GM18507 (cell line): ENCODE measurements at regions not wholly inside any gene's neighbourhood (a gene's known extent, or its start where the extent isn't known, plus 50 kb on each side); places are given as distances from the start of the nearest gene placed in this dataset.

Experiments used
- DNase-seq: peaks from one replicate; pipeline ENCODE4 v3.0.0; 2011; ENCODE audit warnings: low read depth; ENCODE audit not compliant: insufficient read length; ENCODE audit errors: extremely low spot score
- FAIRE-seq: peaks from 2 replicates; lab custom pipeline; 2011; peaks lifted over from hg19 to GRCh38; lab: Jason Lieb, UNC

DNA sequence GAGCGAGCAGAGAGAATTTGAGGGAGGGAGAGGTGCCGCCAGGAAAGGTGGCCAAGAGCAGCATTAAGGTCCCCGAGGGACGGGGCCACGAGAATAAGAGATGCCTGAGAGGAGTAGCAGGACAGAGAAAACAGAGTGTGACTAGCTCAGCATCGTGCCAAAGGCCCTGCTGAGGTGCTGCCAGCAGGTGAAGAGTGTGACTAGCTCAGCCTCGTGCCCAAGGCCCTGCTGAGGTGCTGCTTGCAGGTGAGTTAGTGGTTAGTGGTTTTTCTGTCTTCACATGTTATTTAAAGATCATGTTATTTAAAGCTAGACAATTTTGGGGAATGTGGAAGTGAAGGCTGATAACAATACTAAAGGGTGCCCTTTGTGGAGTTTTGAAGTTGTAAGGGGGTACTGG is 464.5 kb upstream of the FAT1 start:
- FAIRE-seq = no peak
- no peak for DNase-seq

DNA sequence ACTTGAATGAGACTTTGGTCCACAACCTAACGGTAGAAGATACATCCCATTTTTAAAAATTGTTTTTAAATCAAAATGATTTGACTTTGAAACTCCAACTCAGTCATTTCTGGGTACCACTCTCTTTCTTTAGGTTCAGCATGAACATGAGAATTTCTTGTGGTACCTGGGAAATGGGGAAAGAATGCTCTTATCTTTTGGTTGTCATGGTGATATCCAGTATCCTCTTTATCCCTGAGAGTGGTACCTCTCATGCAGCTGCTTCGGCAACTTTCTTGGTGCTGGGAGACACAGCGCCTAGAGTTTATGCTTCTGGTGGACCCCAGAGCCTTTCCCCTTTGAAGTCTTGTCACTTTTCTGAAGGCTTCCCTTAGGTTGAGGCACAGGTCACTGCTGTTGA is 465.1 kb upstream of the FAT1 start:
- DNase-seq = no peak
- FAIRE-seq = no peak

DNA sequence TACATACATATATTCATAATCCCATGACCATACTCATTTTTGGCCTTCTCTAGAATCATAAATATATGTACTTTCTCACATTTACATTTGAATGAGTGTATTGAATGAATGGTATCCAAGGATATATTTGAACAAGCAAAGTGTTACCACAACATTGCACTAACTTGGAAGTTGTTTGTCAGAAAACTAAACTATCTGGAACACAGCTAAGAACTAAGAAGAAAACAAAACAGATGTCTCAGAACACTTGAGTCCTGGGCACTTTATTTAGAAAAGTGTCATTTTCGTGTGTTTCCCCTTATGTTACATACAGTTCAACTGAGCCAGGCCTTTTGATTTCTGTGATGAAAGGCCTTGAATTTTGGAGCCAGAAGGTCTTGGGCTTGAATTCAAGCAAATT is 466.7 kb upstream of the FAT1 start:
- FAIRE-seq = no peak
- no peak for DNase-seq

DNA sequence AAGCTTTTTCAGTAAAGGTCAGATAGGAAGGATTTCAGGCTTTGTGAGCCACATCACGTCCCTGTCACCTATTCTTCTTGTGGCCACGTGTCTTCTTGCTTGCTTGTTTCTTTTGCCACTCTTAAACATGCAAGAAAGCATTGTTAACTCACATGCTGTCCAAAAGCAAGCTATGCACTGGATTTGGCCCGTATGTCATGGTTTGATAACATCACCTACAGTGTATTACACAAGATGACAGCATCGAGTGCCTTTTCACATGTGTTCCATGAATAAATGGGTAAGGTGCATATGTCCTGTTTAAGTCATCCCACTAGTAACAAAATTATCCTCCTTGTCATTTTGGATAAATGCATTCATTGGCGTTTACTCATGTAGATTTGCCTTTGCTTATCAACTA is 468.0 kb upstream of the FAT1 start:
- DNase-seq = no peak
- no peak for FAIRE-seq

DNA sequence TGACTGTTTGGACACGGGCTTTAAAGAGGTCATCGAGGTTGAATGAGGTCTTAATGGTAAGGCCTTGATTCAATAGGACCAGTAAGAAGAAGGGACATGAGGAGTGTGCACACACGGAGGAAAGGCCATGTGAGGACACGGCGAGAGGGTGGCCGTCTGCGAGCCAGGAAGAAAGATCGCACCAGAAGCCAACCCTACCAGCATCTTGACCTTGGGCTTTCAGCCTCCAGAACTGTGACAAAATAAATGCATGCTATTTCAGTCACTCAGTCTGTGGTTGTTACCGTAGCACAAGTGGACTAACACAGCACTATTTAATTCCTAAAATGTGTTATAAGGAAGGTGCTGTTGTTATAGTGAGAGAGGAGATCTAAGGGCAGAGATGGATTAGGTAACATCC is 468.6 kb upstream of the FAT1 start:
- FAIRE-seq = no peak

DNA sequence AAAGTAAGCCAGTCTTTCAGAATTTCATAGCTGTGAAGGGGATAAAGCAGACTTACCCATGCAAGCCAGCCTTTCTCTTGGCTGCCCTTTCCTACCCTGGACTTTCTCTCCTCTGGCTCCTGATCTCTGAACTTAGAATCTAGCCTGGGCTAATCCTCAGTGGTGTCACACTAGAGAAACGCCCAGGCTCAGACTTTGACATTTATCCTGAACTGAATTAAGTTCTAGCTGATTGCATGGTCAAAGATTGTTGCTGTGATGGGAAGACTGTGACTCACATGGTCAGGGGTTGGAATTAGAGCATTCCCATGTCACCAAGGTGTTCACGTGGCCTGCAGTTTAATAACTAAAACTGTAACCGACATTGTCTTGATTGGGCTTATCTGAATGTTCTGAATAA is 469.5 kb upstream of the FAT1 start:
- no peak for DNase-seq
- no peak for FAIRE-seq

More for the DNA sequence above, 468.6 kb upstream of the FAT1 start:
- DNase-seq = no peak

DNA sequence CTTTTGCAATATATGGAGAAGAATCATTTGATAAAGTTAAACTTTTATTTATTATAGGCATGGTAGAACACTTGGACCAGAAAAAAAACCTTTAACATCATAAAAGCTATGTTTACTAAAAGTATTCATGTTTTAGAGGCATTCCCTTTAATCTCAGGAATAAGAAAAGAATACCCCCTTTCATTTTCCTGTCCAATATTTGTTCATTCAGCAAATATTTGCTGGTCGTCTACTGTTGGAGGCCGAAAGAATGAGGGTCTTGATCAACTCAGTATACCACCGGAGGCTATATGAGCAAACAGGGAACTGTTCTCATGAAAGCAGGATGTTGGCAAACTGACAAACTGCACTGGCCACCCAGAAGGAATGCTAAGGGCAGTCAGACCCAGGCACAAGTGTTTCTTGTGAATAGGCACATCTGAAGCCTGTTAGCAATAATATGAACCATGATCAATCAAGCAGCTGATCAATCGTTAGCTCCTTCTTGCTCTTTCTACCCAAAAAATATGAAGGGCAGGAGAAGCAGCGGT is 480.8 kb upstream of the FAT1 start:
- DNase-seq (no peak), FAIRE-seq (no peak)

DNA sequence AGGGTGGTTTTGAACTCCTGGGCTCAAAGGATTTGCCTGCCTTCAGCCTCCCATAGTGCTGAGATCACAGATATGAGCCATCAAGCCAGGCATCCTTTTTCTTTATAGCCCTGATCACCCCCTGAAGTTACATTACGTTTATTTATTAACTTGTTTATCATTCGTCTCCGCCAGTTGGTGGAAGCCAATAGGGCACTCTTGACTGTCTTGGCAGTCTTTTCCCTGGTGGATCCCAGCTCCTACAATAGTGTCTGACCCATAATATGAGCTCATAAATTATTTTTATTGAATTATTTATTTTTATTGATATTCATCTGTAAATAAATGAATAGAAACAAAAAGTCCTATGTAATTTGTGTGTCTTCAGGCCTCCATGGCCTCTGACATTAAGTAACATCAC is 484.3 kb upstream of the FAT1 start:
- no peak for FAIRE-seq
- no peak for DNase-seq

DNA sequence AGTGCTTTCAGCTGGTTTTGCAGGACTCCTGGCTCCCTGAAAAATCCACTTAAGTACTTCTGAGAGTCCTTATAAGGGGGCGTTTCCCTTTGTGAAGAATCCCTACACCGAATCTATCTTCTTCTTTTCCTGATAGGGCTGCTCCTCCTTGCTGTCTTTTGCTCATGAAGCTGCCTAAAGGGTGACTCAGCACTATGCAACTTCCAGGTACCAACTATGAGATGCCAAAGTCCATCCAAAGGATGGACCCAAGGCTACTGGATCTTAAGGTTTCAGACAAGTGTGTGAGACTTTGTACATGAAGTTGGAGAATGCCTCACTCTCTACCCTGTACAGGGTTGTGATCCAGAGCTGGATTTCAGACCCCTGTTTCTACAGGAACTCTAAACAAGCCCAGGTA is 485.0 kb upstream of the FAT1 start:
- DNase-seq = no peak
- FAIRE-seq = no peak

DNA sequence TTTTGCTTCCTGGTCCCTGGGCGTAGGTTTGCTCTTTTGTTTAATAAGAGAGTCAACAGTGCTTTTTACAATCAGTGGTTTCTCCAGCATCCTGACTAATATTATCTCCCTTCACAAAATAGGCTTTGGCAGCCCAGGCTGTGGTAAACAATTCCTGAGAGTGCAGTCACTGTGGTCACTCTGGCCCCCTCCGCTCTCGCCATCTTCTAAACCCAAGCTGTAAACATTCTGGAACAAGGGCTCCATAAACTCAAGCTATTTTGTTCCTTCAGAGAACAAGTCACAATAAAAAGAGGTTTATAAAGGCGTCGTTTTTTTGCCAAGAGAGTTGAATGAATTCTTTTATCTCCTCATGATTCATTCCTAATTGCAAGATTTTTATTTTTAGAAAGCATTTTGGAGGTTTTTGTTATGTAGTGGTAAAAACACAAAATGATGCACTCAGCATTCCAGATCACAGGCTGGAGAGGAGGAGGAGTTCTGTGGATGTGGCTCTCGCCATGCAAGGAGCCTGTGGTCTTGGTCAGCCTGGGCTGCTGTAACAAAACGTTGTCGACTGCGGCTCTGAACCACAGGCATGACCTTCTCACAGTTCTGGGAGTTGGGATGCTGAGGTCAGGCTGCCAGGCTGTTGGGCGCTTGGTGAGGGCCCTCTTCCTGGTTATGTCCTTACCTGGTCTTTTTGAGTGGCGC is 486.4 kb upstream of the FAT1 start:
- no peak for DNase-seq

DNA sequence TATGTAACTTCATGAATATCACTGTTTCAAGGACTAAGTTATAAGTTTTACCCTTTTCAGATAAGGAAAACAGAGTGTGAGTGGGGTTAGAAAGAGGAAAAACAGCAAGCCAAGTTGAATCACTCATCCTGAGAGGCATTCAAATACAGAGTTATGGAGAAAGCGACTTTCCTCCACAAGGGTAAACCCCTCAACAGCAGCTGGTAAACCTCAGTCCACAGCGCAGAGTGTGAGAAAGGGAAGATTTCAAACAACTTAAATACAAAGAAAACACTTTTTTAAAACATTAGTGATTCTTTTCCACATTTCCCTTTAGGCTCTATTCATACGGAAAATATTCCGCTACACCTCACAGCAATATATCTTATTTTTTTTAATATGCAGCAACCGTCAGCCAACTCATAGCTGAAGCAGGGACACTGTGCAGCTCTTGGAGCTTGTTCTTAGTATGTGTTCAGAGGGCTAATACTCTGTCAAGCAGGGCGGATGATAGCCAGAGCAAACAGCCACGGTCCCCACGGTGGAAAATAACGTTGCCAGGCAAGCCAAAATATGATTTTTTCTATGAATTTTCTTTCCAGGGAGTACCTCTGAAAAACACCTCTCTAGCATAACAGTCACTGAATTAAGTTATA is 488.9 kb upstream of the FAT1 start:
- DNase-seq = no peak
- no peak for FAIRE-seq

More for the DNA sequence above, 486.4 kb upstream of the FAT1 start:
- no peak for FAIRE-seq

DNA sequence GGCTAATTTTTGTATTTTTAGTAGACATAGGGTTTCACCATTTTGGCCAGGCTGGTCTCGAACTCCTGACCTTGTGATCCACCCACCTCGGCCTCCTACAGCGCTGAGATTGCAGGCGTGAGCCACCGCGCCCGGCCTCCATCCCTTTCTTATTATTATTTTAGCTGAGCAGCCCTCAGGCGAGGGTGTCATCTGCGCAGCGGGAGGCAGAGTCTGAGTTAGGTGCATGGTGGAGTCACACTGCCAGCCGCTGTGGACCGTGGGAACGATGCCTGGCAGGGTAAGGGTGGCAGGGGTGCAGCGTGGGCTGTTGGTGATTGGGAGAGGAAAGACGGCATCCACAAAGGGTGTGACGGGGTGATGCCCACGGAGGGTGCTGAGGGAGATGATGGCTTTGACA is 491.8 kb upstream of the FAT1 start:
- FAIRE-seq (no peak), DNase-seq (no peak)

DNA sequence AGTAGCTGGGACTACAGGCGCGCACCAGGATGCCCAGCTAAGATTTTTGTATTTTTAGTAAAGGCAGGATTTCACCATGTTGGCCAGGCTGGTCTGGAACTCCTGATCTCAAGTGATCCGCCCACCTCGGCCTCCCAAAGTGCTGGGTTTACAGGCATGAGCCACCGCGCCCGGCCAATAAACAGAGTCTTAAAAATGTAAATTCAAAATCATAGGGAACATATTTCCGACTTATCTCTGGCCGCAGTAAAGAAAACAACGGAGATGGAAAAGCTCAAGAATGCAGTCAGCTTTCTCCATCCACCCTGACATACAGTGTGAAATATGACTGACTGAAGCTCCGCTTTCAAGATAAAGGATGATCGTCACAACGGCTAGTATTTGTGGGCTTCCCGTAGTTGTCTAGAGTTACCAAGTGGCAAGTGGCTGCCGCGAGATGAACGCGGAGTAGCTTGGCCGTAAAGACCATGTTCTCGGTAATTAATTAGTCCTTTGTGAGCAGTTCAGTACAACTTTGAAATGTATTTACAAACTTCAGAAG is 495.1 kb upstream of the FAT1 start:
- DNase-seq = no peak
- FAIRE-seq = no peak

DNA sequence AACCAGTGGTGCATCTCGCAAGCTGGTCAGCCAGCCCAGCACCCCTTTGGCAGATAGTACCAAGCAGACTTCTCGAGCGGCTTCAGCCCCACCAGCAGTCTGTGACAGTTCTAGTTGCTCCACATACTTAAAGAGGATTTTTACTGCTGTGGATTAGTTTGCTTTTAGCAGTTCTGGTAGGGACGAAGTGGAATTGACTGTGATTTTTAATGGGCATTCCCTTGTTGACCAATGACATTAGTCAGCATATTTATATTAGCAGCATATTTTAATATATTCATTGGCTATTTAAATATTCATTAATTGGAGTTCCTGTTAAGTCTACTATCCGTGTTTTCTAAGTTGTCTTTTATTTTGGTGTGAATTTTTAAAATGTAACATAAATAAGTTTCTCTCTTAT is 500.9 kb upstream of the FAT1 start:
- no peak for FAIRE-seq

DNA sequence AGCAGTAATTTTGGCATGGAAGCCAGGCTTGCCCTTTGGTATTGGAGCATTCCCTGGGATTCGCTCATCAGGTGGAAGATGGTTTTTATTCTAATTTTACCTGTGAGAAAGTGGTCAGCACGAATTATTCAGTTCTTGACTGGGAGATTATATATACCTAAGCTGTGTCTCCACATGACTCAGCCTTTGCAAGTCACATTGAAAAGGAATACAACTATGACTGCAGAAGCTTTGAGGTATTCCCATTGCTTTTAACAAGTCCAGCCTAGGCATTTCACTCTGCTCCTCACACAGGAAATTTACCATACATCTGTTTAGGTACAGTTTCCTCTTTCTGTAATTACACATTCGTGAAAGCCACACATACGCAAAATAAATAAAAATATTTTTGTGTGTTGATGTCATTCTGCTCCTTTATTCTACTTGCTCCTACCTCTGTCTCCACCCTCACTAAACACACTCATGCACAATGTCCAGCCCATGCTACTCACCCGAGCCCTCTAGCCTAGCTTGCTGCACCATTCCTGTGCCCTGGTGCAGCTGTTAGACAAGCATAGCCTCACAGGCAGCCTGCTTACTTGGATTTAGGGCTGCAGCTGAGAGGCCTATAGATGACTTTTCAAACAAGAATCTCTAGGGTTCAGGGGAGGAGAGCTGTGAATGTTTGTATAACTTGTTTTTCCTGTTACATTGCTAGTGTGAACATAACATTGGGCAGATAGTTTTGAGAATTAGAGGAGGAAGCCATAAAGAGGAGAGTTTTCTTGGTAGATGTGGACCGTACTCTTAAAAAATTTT is 504.4 kb upstream of the FAT1 start:
- FAIRE-seq (no peak), DNase-seq (no peak)

More for the DNA sequence above, 500.9 kb upstream of the FAT1 start:
- DNase-seq = no peak

DNA sequence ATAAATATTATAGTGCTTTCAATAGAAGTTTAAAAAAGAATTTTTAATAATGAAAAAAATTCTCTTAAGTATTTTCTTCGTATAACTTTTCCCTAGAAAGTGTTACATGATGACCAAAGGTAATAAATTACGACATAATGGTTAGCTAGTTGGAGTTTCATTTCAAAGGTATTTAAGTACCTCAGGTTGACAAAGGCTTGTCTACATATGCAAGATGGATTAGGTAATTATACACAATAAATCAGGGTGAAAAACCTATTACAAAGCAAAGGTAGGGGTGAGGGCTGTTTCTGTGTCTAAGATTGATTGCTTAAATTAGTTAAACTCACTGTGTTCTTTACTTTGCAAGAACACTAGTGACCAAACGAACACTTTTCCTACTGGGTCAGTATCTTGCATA is 508.5 kb upstream of the FAT1 start:
- no peak for DNase-seq
- FAIRE-seq = no peak

DNA sequence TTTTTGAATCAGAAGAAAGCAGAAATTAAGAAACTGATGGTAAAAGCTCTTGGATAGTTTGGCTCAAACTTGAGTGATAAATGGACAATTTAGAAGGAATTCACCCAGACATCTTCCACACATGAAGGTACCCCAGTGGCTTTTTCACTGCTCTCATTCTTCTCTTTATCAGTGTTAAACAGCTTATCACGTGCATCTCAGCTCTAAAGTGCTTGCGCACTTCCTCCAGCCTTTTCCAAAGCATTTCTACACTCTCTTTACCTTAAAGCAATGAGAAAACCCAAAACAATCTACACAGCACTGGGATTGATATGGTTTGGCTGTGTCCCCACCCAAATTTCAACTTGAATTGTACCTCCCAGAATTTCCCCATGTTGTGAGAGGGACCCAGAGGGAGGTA is 509.1 kb upstream of the FAT1 start:
- DNase-seq (no peak), FAIRE-seq (no peak)

DNA sequence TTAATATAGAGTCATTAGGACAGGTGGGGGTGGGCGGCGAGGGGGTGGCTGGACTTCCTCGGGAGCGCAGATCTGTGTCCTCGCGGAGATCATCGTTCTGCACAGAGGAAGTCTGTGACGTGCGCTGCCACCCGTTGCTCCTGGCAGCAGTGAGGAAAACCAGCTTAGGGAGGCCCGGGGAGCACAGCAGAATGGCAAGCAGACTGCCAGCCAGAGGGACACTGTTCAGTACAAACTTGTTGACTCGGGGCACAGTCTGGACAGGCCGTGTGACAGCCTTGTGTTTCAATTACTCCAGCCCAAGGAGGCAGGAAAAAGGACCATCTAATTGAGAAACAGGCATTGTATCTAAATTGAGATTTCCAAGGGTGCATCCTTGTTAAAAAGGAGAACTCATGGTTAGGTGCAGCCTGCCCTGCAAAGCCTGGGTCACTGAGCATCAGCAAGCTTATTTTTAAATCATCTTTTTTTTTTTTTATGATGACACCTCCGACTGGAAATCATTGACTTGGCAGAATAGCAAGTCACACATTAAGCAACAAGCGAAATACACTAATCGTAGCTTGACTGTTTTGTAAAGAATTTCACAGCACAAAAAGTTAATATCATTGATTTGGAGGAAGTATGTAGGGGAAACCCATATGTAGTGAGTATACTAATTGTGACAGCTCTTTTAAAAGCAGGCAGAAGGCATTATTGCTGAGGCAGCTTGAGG is 512.0 kb upstream of the FAT1 start:
- no peak for DNase-seq

DNA sequence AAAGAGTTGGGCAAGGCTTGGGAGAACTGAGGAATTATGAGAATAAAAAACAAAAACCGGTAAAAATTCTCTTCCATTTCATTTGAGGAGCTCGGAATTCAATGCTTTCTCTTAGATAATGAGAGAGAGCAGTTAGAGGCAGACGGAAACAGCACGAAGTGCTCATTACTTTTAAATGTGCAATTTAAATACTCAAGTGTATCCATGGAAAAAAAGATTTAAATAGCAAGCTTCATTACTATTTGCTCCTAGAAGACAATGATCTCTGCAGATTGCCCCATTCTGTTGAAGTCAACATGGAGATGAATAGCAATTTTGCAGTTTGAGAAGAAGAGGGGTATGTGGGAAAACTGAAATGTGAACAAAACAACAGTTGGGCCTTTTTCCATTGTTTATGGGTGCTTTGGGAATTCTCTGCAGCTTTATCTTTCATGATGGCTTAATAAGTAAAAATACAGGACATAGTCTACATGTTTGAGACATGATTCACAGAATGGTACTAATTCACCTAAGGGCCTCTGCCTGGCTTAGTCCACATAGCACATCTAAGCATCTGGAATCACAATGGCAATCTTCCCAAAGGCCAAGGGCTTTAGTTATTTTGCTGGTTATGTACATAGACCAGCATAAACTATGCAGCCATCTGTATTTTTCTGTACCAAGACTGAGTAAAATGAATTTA is 512.7 kb upstream of the FAT1 start:
- FAIRE-seq (no peak), DNase-seq (no peak)

More for the DNA sequence above, 512.0 kb upstream of the FAT1 start:
- no peak for FAIRE-seq
